ENCODE measurements at regions not wholly inside any gene's neighbourhood (a gene's known extent, or its start where the extent isn't known, plus 50 kb on each side); places are given as distances from the start of the nearest gene placed in this dataset.

GRCh38 chr10:4515721-4516120 is 310.3 kb upstream of the AKR1E2 start:
- TF ChIP-seq CTCF (IDR thresholded peaks at IDR 0.05; ENCODE audit: insufficient read depth, low read depth, low read length, missing control alignments): no peak
- no peak for DNase-seq (ENCODE audit: low read depth)
- H3K4me3 ChIP-seq (ENCODE audit: low read length): no peak overlapping the region

GRCh38 chr10:4514445-4515108 is 311.4 kb upstream of the AKR1E2 start:
- no peak overlapping the region for H3K4me3 ChIP-seq (ENCODE audit: low read length)
- DNase-seq (ENCODE audit: low read depth): no peak
- no peak for TF ChIP-seq CTCF (IDR thresholded peaks at IDR 0.05; ENCODE audit: insufficient read depth, low read depth, low read length, missing control alignments)

GRCh38 chr10:4512671-4513240 is 313.3 kb upstream of the AKR1E2 start:
- peak; percentile 84 for DNase-seq (ENCODE audit: low read depth)
- H3K4me3 ChIP-seq (ENCODE audit: low read length): no peak overlapping the region
- peak; percentile 78 for TF ChIP-seq CTCF (IDR thresholded peaks at IDR 0.05; ENCODE audit: insufficient read depth, low read depth, low read length, missing control alignments)

- TF ChIP-seq CTCF (IDR thresholded peaks at IDR 0.05; ENCODE audit: insufficient read depth, low read depth, low read length, missing control alignments): no peak
- no peak for DNase-seq (ENCODE audit: low read depth)
- H3K4me3 ChIP-seq (ENCODE audit: low read length): no peak overlapping the region
These were observed 313.8 kb upstream of the AKR1E2 start for GRCh38 chr10:4512196-4512595.

GRCh38 chr10:4511509-4511908 is 314.5 kb upstream of the AKR1E2 start:
- DNase-seq (ENCODE audit: low read depth): no peak
- TF ChIP-seq CTCF (IDR thresholded peaks at IDR 0.05; ENCODE audit: insufficient read depth, low read depth, low read length, missing control alignments): no peak
- no peak overlapping the region for H3K4me3 ChIP-seq (ENCODE audit: low read length)

- no peak for TF ChIP-seq CTCF (IDR thresholded peaks at IDR 0.05; ENCODE audit: insufficient read depth, low read depth, low read length, missing control alignments)
- H3K4me3 ChIP-seq (ENCODE audit: low read length): no peak overlapping the region
- no peak for DNase-seq (ENCODE audit: low read depth)
These were observed 316.6 kb upstream of the AKR1E2 start for GRCh38 chr10:4509405-4509804.

GRCh38 chr10:4506095-4506494 is 319.9 kb upstream of the AKR1E2 start:
- no peak for DNase-seq (ENCODE audit: low read depth)
- no peak for TF ChIP-seq CTCF (IDR thresholded peaks at IDR 0.05; ENCODE audit: insufficient read depth, low read depth, low read length, missing control alignments)
- H3K4me3 ChIP-seq (ENCODE audit: low read length): no peak overlapping the region
